HepG2 (cell line): ENCODE measurements at regions not wholly inside any gene's neighbourhood (a gene's known extent, or its start where the extent isn't known, plus 50 kb on each side); places are given as distances from the start of the nearest gene placed in this dataset.

ENCODE experiments used
- ATAC-seq: fragments of 200-7000 bp; cut with Tn5 transposase; 3 replicates; pipeline ENCODE4 v1.9.1; 2020; ENCODE audit warnings: mild to moderate bottlenecking, moderate library complexity
- BruUV-seq: library from RNA; stranded (reverse); fragments of 400-500 nt; replicated peaks from 2 replicates; lab custom pipeline; 2021; lab: Mats Ljungman, UMichigan
- CTCF ChIA-PET: fragments of 300-600 bp; formaldehyde crosslinking; extraction: SDS; loops from one replicate; lab custom pipeline; 2021; ENCODE audit warnings: low total read pairs, inconsistent platforms, low intra/inter-chr PET ratio; lab: Yijun Ruan, JAX
- POLR2A ChIA-PET: fragments of 350-600 bp; sonication (Branson Sonifier 250); formaldehyde crosslinking; loops from one replicate; lab custom pipeline; 2020; ENCODE audit warnings: antibody characterized with exemption, inconsistent platforms; lab: Yijun Ruan, JAX
- DNase-seq: peaks from one replicate; pipeline ENCODE4 v3.0.0-alpha.2; 2015; ENCODE audit warnings: low spot score
- FAIRE-seq: peaks from 3 replicates; lab custom pipeline; 2011; peaks lifted over from hg19 to GRCh38; lab: Jason Lieb, UNC
- H2AFZ ChIP-seq: one replicate; pipeline ENCODE4 v1.6.1; 2011; ENCODE audit warnings: low read length, inconsistent platforms
- H3K27ac ChIP-seq: fragments of 300-600 bp; 3 replicates; pipeline ENCODE4 v1.8.0; 2011; ENCODE audit warnings: mixed run types, mild to moderate bottlenecking, mixed read lengths, low read length, inconsistent platforms; ENCODE audit not compliant: insufficient read depth; ENCODE audit errors: extremely low read length
- H3K27me3 ChIP-seq, 2 experiments: fragments of 200-600 bp in 1 of 2; 2 replicates in 1 of 2; 3 replicates in 1 of 2; pipeline versions ENCODE4 v1.6.0 to v1.8.0; 2011; ENCODE audit warnings: low read length in 2 of 2, mild to moderate bottlenecking in 2 of 2, moderate library complexity in 2 of 2, inconsistent platforms in 1 of 2; ENCODE audit not compliant: insufficient read depth in 2 of 2, control insufficient read depth in 1 of 2
- H3K36me3 ChIP-seq, 2 experiments: fragments of 200-600 bp in 1 of 2; replicated peaks in 1 of 2; 2 replicates in 1 of 2; 3 replicates in 1 of 2; pipeline versions ENCODE4 v1.5.1 to v1.8.0; 2011; ENCODE audit warnings: low read length in 2 of 2, inconsistent platforms in 1 of 2; ENCODE audit not compliant: insufficient read depth in 2 of 2, control insufficient read depth in 1 of 2
- H3K4me1 ChIP-seq: 2 replicates; pipeline ENCODE4 v1.5.1; 2012; ENCODE audit warnings: low read length, inconsistent platforms; ENCODE audit not compliant: insufficient read depth
- H3K4me2 ChIP-seq: 2 replicates; pipeline ENCODE4 v1.6.0; 2011; ENCODE audit warnings: low read depth, low read length, inconsistent platforms
- H3K4me3 ChIP-seq, 3 experiments: fragments of 200-600 bp in 1 of 3; sonication (generic), shearing (Covaris generic) in 1 of 3; replicated peaks in 1 of 3; 2 replicates each; pipeline ENCODE4 v1.5.1; 2011 to 2016; ENCODE audit warnings: low read length in 3 of 3, inconsistent platforms in 2 of 3, low read depth in 2 of 3, mild to moderate bottlenecking in 2 of 3, control low read depth in 1 of 3, mixed read lengths in 1 of 3; ENCODE audit not compliant: insufficient read depth in 1 of 3
- H3K79me2 ChIP-seq: one replicate; pipeline ENCODE4 v1.6.1; 2011; ENCODE audit warnings: low read length, inconsistent platforms; ENCODE audit not compliant: insufficient read depth
- H3K9ac ChIP-seq: 2 replicates; pipeline ENCODE4 v1.6.0; 2011; ENCODE audit warnings: mild to moderate bottlenecking, low read depth, low read length, inconsistent platforms; ENCODE audit not compliant: insufficient read depth
- H3K9me3 ChIP-seq: 2 replicates; pipeline ENCODE4 v1.5.1; 2012; ENCODE audit warnings: mild to moderate bottlenecking, low read length
- H4K20me1 ChIP-seq: 2 replicates; pipeline ENCODE4 v1.6.0; 2011; ENCODE audit warnings: inconsistent platforms, mild to moderate bottlenecking, low read length, moderate library complexity; ENCODE audit not compliant: insufficient read depth
- BRCA1 ChIP-seq: sonication (generic); formaldehyde crosslinking; IDR thresholded peaks from 2 replicates; pipeline ENCODE4 v1.4.0; 2020; ENCODE audit warnings: missing genetic modification reagents
- HDAC6 ChIP-seq: fragments of 200-600 bp; sonication (generic); IDR thresholded peaks from 2 replicates; pipeline ENCODE4 v1.7.0; 2017; ENCODE audit warnings: mild to moderate bottlenecking, antibody characterized with exemption, low read length, low read depth
- IKZF4 ChIP-seq: sonication (generic); formaldehyde crosslinking; IDR thresholded peaks from 2 replicates; pipeline ENCODE4 v1.5.1; 2020; ENCODE audit warnings: borderline replicate concordance, mild to moderate bottlenecking, low read depth, missing genetic modification reagents; ENCODE audit errors: not compliant biosample characterization
- U2AF1 ChIP-seq: fragments of 200-400 bp; formaldehyde crosslinking; optimal IDR thresholded peaks from 2 replicates; pipeline ENCODE3; 2017; ENCODE audit warnings: mild to moderate bottlenecking, low read depth, low read length
- ZNF33A ChIP-seq: sonication (generic); formaldehyde crosslinking; IDR thresholded peaks from 2 replicates; pipeline ENCODE4 v1.5.1; 2020; ENCODE audit warnings: missing genetic modification reagents, mild to moderate bottlenecking, moderate library complexity, borderline replicate concordance
- ZZZ3 ChIP-seq: sonication (generic); formaldehyde crosslinking; IDR thresholded peaks from 2 replicates; pipeline ENCODE4 v1.4.0; 2020; ENCODE audit warnings: missing genetic modification reagents, mild to moderate bottlenecking, borderline replicate concordance
- WGBS: methylation state at CpG from one replicate; pipeline ENCODE4 v1.1.6; 2017; ENCODE audit warnings: low lambda C conversion rate; 5-methylcytosine and 5-hydroxymethylcytosine counted together
- in situ Hi-C: cut with HindIII; loops from 2 replicates; pipeline ENCODE4 v1.10.0; 2017; ENCODE audit warnings: low pct_unique_long_range_greater_than_20kb; ENCODE audit not compliant: extremely low pct_ligation_motif_present
- intact Hi-C: fragments of 100-400 bp; cut with micrococcal nuclease; formaldehyde crosslinking; loops from one replicate; pipeline ENCODE4 v1.10.0; 2022; ENCODE audit not compliant: unreplicated experiment
- TF ChIP-seq, protein P1 (sequence below): sonication (generic); formaldehyde crosslinking; IDR thresholded peaks from 2 replicates; pipeline ENCODE4 v1.9.0; 2021; ENCODE audit warnings: missing genetic modification reagents, borderline replicate concordance
- TF ChIP-seq, protein P2 (sequence below): IDR thresholded peaks from 2 replicates; pipeline ENCODE4 v1.6.1; 2016; ENCODE audit warnings: missing compliant biosample characterization, missing genetic modification reagents, borderline replicate concordance
- TF ChIP-seq, protein P3 (sequence below): sonication (generic); formaldehyde crosslinking; IDR thresholded peaks from 2 replicates; pipeline ENCODE4 v1.5.0; 2020; ENCODE audit warnings: missing genetic modification reagents
- TF ChIP-seq, protein P4 (sequence below): sonication (generic); formaldehyde crosslinking; IDR thresholded peaks from 2 replicates; pipeline ENCODE4 v1.4.0; 2020; ENCODE audit warnings: missing genetic modification reagents, borderline replicate concordance

DNA sequence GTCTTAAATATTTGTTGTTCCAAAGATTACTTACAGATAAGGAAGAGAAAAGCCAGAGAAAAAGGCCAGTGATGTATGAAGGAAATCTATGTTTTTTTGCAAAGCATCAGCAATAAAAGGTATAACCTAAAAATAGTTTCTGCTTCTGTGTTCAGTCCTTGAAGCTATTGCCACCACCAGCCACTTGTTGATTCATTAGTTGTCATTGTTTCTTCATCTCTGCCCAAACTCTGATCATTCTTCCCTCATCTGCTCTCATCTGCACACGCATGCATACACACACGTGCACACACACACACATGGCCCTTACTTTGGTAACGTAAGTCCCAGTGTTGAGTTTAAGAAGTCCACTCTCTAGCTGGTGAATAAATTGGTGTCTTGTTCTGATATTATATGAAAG, 540.7 kb downstream of the GATA3 start (continued):
- TF ChIP-seq, protein P1, sequence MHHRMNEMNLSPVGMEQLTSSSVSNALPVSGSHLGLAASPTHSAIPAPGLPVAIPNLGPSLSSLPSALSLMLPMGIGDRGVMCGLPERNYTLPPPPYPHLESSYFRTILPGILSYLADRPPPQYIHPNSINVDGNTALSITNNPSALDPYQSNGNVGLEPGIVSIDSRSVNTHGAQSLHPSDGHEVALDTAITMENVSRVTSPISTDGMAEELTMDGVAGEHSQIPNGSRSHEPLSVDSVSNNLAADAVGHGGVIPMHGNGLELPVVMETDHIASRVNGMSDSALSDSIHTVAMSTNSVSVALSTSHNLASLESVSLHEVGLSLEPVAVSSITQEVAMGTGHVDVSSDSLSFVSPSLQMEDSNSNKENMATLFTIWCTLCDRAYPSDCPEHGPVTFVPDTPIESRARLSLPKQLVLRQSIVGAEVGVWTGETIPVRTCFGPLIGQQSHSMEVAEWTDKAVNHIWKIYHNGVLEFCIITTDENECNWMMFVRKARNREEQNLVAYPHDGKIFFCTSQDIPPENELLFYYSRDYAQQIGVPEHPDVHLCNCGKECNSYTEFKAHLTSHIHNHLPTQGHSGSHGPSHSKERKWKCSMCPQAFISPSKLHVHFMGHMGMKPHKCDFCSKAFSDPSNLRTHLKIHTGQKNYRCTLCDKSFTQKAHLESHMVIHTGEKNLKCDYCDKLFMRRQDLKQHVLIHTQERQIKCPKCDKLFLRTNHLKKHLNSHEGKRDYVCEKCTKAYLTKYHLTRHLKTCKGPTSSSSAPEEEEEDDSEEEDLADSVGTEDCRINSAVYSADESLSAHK (CRISPR knock-in tag) = no peak
- TF ChIP-seq, protein P2, sequence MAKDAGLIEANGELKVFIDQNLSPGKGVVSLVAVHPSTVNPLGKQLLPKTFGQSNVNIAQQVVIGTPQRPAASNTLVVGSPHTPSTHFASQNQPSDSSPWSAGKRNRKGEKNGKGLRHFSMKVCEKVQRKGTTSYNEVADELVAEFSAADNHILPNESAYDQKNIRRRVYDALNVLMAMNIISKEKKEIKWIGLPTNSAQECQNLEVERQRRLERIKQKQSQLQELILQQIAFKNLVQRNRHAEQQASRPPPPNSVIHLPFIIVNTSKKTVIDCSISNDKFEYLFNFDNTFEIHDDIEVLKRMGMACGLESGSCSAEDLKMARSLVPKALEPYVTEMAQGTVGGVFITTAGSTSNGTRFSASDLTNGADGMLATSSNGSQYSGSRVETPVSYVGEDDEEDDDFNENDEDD (CRISPR knock-in tag) = no peak
- TF ChIP-seq ZZZ3 (CRISPR knock-in tag) = no peak
- TF ChIP-seq BRCA1 (CRISPR knock-in tag) = no peak
- TF ChIP-seq, all 625 proteins: peak for 0

DNA sequence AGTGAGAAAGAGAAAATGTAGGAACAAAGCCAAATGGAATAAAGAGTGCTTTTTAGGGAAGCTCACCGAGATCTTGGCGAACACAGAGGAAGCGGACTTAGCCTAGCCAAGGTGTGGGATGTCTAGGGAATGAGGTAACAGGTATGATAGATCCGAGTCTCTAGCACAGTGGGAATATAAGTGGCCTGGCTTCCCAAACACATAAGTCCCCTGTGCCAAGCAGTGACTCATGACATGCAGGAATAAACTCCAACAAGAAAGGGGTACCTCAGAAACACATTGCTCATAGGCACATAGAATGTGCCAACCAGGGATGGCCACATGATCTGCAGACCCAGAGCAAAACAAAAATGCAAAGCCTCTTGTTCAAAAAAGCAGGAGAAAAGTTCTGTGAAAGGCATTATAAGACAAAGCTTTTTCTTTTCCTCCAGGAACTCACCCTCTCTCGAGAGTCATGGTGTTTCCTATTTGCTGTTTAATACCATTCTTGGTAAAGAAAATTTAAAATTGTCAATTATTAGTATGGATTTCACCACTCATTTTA, 542.5 kb downstream of the GATA3 start:
- WGBS = 2% methylated on average over 5 of the region's 5 CpGs
- Histone ChIP-seq H3K27me3 (no peaks in the 10 kb centered on the region), H3K9me3 (no peaks in the 10 kb centered on the region), H3K27ac (no peak overlapping the region), H3K36me3 (no peaks in the 10 kb centered on the region), H3K4me3 (no peak overlapping the region), H3K79me2 (no peaks in the 10 kb centered on the region), H2AFZ (no peak overlapping the region), H4K20me1 (no peaks in the 10 kb centered on the region), H3K4me1 (no peaks in the 10 kb centered on the region), H3K9ac (no peak overlapping the region), H3K4me2 (no peak overlapping the region)
- BruUV-seq = no TSS peak
- POLR2A ChIA-PET = no interaction called here
- no peak for DNase-seq
- intact Hi-C loops (no loop called here), in situ Hi-C loops (no loop called here)
- CTCF ChIA-PET = no interaction called here
- TF ChIP-seq HDAC6 (no peak), ZNF33A (CRISPR knock-in tag) (no peak), U2AF1 (no peak), IKZF4 (CRISPR knock-in tag) (no peak)
- TF ChIP-seq, protein P3, sequence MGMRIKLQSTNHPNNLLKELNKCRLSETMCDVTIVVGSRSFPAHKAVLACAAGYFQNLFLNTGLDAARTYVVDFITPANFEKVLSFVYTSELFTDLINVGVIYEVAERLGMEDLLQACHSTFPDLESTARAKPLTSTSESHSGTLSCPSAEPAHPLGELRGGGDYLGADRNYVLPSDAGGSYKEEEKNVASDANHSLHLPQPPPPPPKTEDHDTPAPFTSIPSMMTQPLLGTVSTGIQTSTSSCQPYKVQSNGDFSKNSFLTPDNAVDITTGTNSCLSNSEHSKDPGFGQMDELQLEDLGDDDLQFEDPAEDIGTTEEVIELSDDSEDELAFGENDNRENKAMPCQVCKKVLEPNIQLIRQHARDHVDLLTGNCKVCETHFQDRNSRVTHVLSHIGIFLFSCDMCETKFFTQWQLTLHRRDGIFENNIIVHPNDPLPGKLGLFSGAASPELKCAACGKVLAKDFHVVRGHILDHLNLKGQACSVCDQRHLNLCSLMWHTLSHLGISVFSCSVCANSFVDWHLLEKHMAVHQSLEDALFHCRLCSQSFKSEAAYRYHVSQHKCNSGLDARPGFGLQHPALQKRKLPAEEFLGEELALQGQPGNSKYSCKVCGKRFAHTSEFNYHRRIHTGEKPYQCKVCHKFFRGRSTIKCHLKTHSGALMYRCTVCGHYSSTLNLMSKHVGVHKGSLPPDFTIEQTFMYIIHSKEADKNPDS (CRISPR knock-in tag) = no peak
- TF ChIP-seq, protein P4, sequence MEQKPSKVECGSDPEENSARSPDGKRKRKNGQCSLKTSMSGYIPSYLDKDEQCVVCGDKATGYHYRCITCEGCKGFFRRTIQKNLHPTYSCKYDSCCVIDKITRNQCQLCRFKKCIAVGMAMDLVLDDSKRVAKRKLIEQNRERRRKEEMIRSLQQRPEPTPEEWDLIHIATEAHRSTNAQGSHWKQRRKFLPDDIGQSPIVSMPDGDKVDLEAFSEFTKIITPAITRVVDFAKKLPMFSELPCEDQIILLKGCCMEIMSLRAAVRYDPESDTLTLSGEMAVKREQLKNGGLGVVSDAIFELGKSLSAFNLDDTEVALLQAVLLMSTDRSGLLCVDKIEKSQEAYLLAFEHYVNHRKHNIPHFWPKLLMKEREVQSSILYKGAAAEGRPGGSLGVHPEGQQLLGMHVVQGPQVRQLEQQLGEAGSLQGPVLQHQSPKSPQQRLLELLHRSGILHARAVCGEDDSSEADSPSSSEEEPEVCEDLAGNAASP = no peak
- FAIRE-seq = no peak
- no peak for ATAC-seq
